HG02610 (cell line): ENCODE measurements at regions not wholly inside any gene's neighbourhood (a gene's known extent, or its start where the extent isn't known, plus 50 kb on each side); places are given as distances from the start of the nearest gene placed in this dataset.
A peak's percentile ranks its signal among the peaks of the same experiment; 100 is the strongest.
"Not testable (repeated sequence)": the region's sequence is repeated elsewhere in the genome, so short reads cannot be mapped to it uniquely, and the experiment has no call there.

Experiments used
- ATAC-seq: cut with Tn5 transposase; IDR thresholded peaks from one replicate; pipeline ENCODE4 v1.9.1; 2021; ENCODE audit warnings: mild to moderate bottlenecking, moderate library complexity; ENCODE audit not compliant: unreplicated experiment

DNA sequence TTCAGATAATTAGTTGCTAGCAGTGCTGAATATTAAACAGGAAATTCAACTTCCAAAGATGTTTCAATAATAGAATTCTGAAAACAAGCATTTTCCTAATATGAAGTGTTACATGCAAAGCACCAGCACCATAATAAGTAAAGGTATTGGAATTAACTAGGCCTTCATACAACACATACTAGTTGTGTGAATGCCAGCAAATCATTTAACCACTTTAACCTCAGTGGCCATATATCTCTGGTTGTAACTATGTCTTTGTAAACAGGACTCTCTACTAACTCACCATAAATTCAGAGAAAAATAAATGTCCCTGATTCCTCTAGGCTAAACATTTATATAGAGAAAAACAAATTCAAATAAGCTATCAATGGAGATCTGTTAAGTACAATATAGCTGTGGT, 65.1 kb upstream of the NBPF26 start:
- ATAC-seq, result not testable (repeated sequence)

DNA sequence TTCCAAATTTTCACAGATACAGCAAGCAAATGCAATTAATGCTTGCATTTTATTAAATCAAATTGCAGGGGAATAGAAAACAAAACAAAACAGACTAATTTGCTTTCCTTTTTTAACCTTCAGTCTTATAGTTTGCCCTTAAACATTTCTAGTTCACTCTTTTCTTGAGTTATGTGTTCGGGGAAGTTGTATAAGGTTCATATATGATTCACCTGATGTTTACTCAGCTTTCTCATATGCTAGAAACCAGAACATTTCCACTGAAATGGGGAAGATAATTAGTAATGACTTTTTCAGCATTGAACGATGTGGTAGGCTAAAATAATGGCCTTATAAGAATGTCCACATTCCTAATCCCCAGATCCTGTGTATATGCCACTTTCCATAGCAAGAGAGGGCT, 64.6 kb upstream of the NBPF26 start:
- ATAC-seq, result not testable (repeated sequence)

- not testable (repeated sequence) for ATAC-seq
Observed at GRCh38 chr1:120664376-120665249, 59.1 kb upstream of the NBPF26 start.

DNA sequence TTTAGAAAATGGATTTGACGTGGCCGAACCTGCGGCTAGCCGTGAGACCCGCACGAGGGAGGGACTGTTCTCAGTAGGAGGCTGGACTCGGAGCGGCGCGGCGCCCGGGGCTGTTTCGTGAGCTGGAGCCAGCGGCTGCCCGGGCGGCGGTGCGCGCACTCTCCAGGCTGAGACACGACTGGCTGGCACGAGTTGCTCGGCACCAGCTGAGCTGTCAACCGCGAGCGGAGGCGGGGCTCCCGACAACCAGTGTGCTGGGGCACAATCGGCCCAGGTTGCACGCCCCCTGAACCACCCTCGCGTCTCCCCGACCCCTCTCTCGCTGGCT, 58.5 kb upstream of the NBPF26 start:
- ATAC-seq, result peak; percentile 84

- ATAC-seq, result not testable (repeated sequence)
Observed at GRCh38 chr1:120668187-120668586, 55.6 kb upstream of the NBPF26 start.
